ENCODE measurements at regions not wholly inside any gene's neighbourhood (a gene's known extent, or its start where the extent isn't known, plus 50 kb on each side); places are given as distances from the start of the nearest gene placed in this dataset.

GRCh38 chr9:135002802-135003201 is 84.7 kb upstream of the OLFM1 start:
- no peak overlapping the region for H4K91ac ChIP-seq (ENCODE audit: insufficient read length, low read depth, low read length)
- H2BK120ac ChIP-seq (ENCODE audit: low read depth, low read length, poor library complexity, severe bottlenecking): no peak overlapping the region
- Mint-ChIP-seq H3K27me3 (ENCODE audit: low read depth) (peaks cover 25% of the 10 kb centered on the region), H3K4me3 (no peak overlapping the region), H3K27ac (no peak overlapping the region), H3K9me3 (peaks cover 61 to 66% of the 10 kb centered on the region in 2 experiments), H3K4me1 (no peaks in the 10 kb centered on the region), H3K36me3 (ENCODE audit: insufficient read depth in 1 of 3, low read depth in 3 of 3) (peaks cover 12 to 26% (median 25%) of the 10 kb centered on the region in 3 experiments)
- TF ChIP-seq CTCF (conservative IDR thresholded peaks at IDR 0.05): no peak
- no peak overlapping the region for H3K4me2 ChIP-seq (ENCODE audit: insufficient read depth, insufficient read length, low read length)
- H2BK15ac ChIP-seq (ENCODE audit: low read depth, low read length): no peak overlapping the region
- no peak overlapping the region for H3K9ac ChIP-seq (ENCODE audit: extremely low read depth, insufficient read length, low read length)
- H3K79me1 ChIP-seq (ENCODE audit: insufficient read depth, low read depth, low read length, poor library complexity, severe bottlenecking): no peaks in the 10 kb centered on the region
- no peaks in the 10 kb centered on the region for H3K4me1 ChIP-seq (ENCODE audit: insufficient read depth, low read length)
- no peaks in the 10 kb centered on the region for H3K27me3 ChIP-seq (ENCODE audit: insufficient read depth, low read length)
- no peaks in the 10 kb centered on the region for H3K23me2 ChIP-seq (ENCODE audit: insufficient read length, low read depth, low read length, poor library complexity, severe bottlenecking)
- no peak overlapping the region for H3K23ac ChIP-seq (ENCODE audit: insufficient read length, low read depth, low read length)
- no peak overlapping the region for H3K56ac ChIP-seq (ENCODE audit: insufficient read length, low read depth, low read length)
- no peak overlapping the region for H3K18ac ChIP-seq (ENCODE audit: insufficient read length, low read depth, low read length)
- no peaks in the 10 kb centered on the region for H3K79me2 ChIP-seq (ENCODE audit: insufficient read depth, low read length)
- no peak overlapping the region for H3K4ac ChIP-seq (ENCODE audit: low read depth, low read length)
- H2AFZ ChIP-seq (ENCODE audit: low read length): no peak overlapping the region
- H4K5ac ChIP-seq (ENCODE audit: insufficient read length, low read depth, low read length): no peak overlapping the region
- no peak overlapping the region for H3K14ac ChIP-seq (ENCODE audit: insufficient read depth, low read length)
- no peak overlapping the region for H2BK20ac ChIP-seq (ENCODE audit: low read depth, low read length, poor library complexity, severe bottlenecking)
- no peak overlapping the region for H2BK12ac ChIP-seq (ENCODE audit: insufficient read length, low read depth, low read length)
- no peak overlapping the region for H4K8ac ChIP-seq (replicated peaks; ENCODE audit: insufficient read length, low read depth, low read length)
- H3K9me3 ChIP-seq (ENCODE audit: control insufficient read depth, low read depth, low read length): peaks cover 34% of the 10 kb centered on the region
- no peaks in the 10 kb centered on the region for H4K20me1 ChIP-seq (ENCODE audit: control insufficient read depth, insufficient read depth, insufficient read length)
- WGBS (ENCODE audit: extremely low coverage, insufficient read length, low lambda C conversion rate): no CpG with 5 or more reads among the region's 4 CpGs
- no peak overlapping the region for H2AK5ac ChIP-seq (ENCODE audit: insufficient read length, low read length)
- no peak overlapping the region for H2BK5ac ChIP-seq (ENCODE audit: insufficient read length, low read length)
- H3K27ac ChIP-seq (ENCODE audit: insufficient read length, low read depth, low read length): no peak overlapping the region
- no peak for DNase-seq
- no peak overlapping the region for H3T11ph ChIP-seq (ENCODE audit: low read length)

Measured in H9 (cell line).